PFSK-1 (cell line): ENCODE measurements at regions not wholly inside any gene's neighbourhood (a gene's known extent, or its start where the extent isn't known, plus 50 kb on each side); places are given as distances from the start of the nearest gene placed in this dataset.

Experiments
- POLR2AphosphoS5 ChIP-seq: IDR thresholded peaks from 2 replicates; pipeline ENCODE4 v1.6.1; 2012; ENCODE audit warnings: low read depth, mild to moderate bottlenecking, control low read depth, low read length, moderate library complexity
- REST ChIP-seq, 2 experiments: IDR thresholded peaks; 2 replicates each; pipeline versions ENCODE4 v1.6.1 to v1.8.0; 2011 to 2012; ENCODE audit warnings: low read depth in 2 of 2, low read length in 2 of 2, control low read depth in 1 of 2, inconsistent platforms in 1 of 2, mild to moderate bottlenecking in 1 of 2, moderate library complexity in 1 of 2; ENCODE audit not compliant: insufficient read depth in 1 of 2
- SIN3A ChIP-seq: IDR thresholded peaks from 2 replicates; pipeline ENCODE4 v1.6.1; 2012; ENCODE audit warnings: mild to moderate bottlenecking, low read length, moderate library complexity, borderline replicate concordance; ENCODE audit not compliant: insufficient read depth
- TAF1 ChIP-seq: IDR thresholded peaks from 2 replicates; pipeline ENCODE4 v1.6.1; 2012; ENCODE audit warnings: low read length, control low read depth, borderline replicate concordance; ENCODE audit not compliant: insufficient read depth

GRCh38 chr1:108028841-108029388, 63.9 kb upstream of the VAV3 start:
- no peak for TF ChIP-seq POLR2AphosphoS5
- no peak for TF ChIP-seq TAF1
- no peak for TF ChIP-seq REST (IDR thresholded peaks at IDR 0.05; ENCODE audit: insufficient read depth in 1 of 2, low read depth in 2 of 2, low read length in 2 of 2)
- no peak for TF ChIP-seq SIN3A
